Natural killer cell treated with Interleukin-12 subunit alpha and Interleukin-12 subunit beta and Interleukin-15 and Interleukin-18, amount 100 ng/mL, for 72 hours (primary cell): ENCODE measurements at regions not wholly inside any gene's neighbourhood (a gene's known extent, or its start where the extent isn't known, plus 50 kb on each side); places are given as distances from the start of the nearest gene placed in this dataset.
"Not testable (repeated sequence)": the region's sequence is repeated elsewhere in the genome, so short reads cannot be mapped to it uniquely, and the experiment has no call there.

Source experiments
- ATAC-seq, 2 donors: fragments of 150-1000 bp; cut with Tn5 transposase in 1 of 2; sonication (Bioruptor Pico), chemical (Tn5 transposase) in 1 of 2; 2 replicates each; pipeline ENCODE4 v1.10.0; 2021
- DNase-seq: peaks from one replicate; pipeline ENCODE4 v3.0.0; 2022; ENCODE audit warnings: low spot score
- H3K27ac Mint-ChIP-seq, 2 donors: 1 replicate in 1 of 2; 2 replicates in 1 of 2; pipeline ENCODE4 v1.8.0; 2022; ENCODE audit warnings: mixed read lengths in 2 of 2, mild to moderate bottlenecking in 1 of 2, moderate library complexity in 1 of 2
- H3K27me3 Mint-ChIP-seq, 2 donors: 1 replicate in 1 of 2; 2 replicates in 1 of 2; pipeline ENCODE4 v1.8.0; 2022; ENCODE audit warnings: mixed read lengths in 2 of 2
- H3K36me3 Mint-ChIP-seq: one replicate; pipeline ENCODE4 v1.8.0; 2022; ENCODE audit warnings: mixed read lengths
- H3K4me1 Mint-ChIP-seq, 2 donors: 1 replicate in 1 of 2; 2 replicates in 1 of 2; pipeline ENCODE4 v1.8.0; 2022; ENCODE audit warnings: low read depth in 2 of 2, mixed read lengths in 2 of 2, mild to moderate bottlenecking in 1 of 2
- H3K4me3 Mint-ChIP-seq: one replicate; pipeline ENCODE4 v1.8.0; 2022; ENCODE audit warnings: mixed read lengths
- H3K9me3 Mint-ChIP-seq: 2 replicates; pipeline ENCODE4 v1.8.0; 2022; ENCODE audit warnings: mixed read lengths

DNA sequence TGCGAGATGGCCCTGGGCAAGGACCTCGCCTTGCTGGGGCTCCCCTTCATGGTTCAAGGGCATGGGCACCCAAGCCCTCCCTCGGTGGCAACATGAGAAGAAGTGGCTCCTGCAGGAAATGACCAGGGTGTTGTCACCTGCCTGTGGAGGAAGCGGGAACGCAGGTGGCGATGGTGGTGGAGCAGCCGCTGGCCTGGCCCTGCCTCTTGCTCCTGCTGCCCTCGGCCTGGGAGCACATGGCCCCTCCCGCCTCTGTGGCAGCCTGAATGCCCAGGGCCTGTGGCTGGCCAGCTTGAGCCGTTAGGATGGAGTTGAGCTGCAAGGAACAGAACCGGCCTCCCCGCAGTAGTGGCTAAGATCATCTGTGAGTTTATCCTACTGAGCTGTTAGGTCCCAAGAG is 204.0 kb downstream of the CCT8L2 start:
- not testable (repeated sequence) for H3K4me3 Mint-ChIP-seq, DNase-seq, H3K4me1 Mint-ChIP-seq, H3K36me3 Mint-ChIP-seq, H3K27me3 Mint-ChIP-seq, H3K27ac Mint-ChIP-seq, ATAC-seq, H3K9me3 Mint-ChIP-seq

DNA sequence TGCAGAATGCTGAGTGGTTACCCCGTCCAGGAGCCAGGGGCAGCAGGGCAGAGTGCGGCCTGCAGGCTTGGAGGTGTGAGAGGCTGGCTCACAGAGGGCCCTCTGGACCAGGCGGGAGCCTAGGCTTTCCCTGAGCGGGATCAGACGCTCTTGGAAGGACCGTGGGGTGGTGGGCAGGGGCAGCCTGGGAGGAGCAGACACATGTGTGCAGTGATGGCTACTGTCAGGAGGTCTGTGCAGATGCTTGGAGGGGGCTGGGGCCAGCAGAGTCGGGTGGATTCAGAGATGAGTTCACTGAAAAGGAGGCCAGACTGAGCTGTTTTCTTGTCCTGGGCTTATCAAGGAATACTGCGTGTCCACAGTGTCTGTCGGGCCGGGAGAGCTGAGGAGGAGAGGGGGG is 204.5 kb downstream of the CCT8L2 start:
- DNase-seq, H3K36me3 Mint-ChIP-seq, ATAC-seq, H3K4me1 Mint-ChIP-seq, H3K9me3 Mint-ChIP-seq, H3K27me3 Mint-ChIP-seq, H3K27ac Mint-ChIP-seq, H3K4me3 Mint-ChIP-seq: not testable (repeated sequence)

DNA sequence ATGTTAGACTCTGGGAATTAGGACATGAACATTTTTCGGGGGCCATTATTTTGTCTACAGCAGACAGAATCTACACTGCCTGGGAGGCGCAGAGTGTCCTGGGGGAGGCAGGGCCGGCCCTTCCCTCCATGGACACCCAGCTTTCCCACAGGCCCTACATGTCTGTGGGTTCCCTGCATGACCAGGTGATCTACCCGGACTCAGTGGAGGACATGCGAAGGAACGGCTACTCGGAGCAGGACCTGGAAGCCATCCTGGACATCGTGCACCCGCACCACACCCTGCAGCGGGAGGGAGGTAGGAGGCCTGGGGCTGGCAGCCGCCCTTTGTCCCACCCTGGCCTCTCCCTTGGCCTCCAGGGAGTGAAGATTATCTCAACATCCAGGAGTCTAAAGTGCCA is 205.1 kb downstream of the CCT8L2 start:
- not testable (repeated sequence) for H3K9me3 Mint-ChIP-seq, H3K4me3 Mint-ChIP-seq, ATAC-seq, H3K27me3 Mint-ChIP-seq, H3K4me1 Mint-ChIP-seq, H3K36me3 Mint-ChIP-seq, H3K27ac Mint-ChIP-seq, DNase-seq

DNA sequence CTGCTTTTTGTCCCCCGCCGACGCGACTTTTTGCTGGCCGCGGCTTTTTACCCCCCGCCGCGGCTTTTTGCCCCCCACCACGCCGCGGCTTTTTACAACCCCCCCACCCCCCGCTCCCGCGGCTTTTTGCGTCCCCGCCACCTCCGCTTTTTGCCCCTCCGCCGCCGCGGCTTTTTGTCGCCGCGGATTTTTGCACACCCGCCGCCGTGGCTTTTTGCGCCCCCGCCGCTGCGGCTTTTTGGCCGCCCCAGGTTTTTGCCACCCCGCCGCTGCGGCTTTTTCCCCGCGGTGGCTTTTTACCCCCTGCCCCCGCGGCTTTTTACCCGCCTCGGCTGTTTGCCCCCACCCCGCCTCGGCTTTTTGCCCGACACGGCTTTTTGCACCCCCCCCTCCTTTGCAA is 205.5 kb downstream of the CCT8L2 start:
- Mint-ChIP-seq H3K27ac (no peak overlapping the region), H3K36me3 (no peaks in the 10 kb centered on the region), H3K9me3 (no peaks in the 10 kb centered on the region), H3K4me1 (no peaks in the 10 kb centered on the region), H3K27me3 (no peaks in the 10 kb centered on the region), H3K4me3 (no peak overlapping the region)
- DNase-seq (no peak), ATAC-seq (no peak)

DNA sequence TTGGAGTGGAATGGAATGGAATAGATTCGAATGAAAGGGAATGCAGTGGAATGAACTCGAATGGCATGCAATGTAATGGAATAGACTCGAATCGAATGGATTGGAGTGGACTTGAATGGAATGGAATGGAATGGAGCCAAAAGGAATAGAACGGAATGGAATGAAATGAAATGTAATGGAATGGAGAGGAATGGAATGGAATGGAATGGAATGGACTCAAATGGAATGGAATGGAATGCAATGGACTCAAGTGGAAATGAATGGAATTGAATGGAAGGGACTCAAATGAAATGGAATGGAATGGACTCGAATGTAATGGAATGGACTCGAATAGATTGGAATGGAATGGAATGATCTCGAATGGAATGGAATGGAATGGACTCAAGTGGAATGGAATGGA is 231.3 kb downstream of the CCT8L2 start:
- H3K4me3 Mint-ChIP-seq, DNase-seq, ATAC-seq, H3K27me3 Mint-ChIP-seq, H3K4me1 Mint-ChIP-seq, H3K27ac Mint-ChIP-seq, H3K9me3 Mint-ChIP-seq, H3K36me3 Mint-ChIP-seq: not testable (repeated sequence)

DNA sequence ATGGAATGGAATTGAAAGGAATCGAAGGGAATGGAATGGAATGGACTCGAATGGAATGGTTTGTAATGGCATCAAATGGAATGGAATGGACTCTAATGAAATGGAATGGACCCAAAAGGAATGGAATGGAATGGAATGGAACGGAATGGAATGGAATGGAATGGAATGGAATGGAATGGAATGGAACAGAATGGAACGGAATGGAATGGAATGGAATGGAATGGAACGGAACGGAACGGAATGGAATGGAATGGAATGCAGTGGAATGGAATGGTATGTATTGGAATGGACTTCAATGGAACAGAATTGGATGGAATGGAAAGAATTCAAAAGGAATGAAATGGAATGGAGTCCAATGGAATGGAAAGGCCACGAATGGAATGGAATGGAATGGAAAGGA is 240.0 kb downstream of the CCT8L2 start:
- not testable (repeated sequence) for H3K4me3 Mint-ChIP-seq, H3K36me3 Mint-ChIP-seq, H3K27me3 Mint-ChIP-seq, H3K27ac Mint-ChIP-seq, DNase-seq, H3K4me1 Mint-ChIP-seq
- H3K9me3 Mint-ChIP-seq = peaks cover 11% of the 10 kb centered on the region
- peak; percentile 69 to 71 for ATAC-seq

DNA sequence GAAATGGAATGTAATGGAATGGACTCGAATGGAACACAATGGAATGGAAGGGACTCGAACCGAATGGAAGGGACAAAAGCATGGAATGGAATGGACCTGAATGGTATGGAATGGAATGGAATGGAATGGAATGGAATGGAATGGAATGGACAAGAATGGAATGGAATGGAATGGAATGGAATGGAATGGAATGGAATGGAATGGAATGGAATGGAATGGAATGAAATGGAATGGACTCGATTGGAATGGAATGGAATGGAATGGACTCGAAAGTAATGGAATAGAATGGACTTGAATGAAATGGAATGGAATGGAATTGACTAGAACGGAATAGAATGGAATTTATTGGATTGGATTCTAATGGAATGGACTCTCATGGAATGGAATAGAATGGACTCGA is 245.5 kb downstream of the CCT8L2 start:
- H3K36me3 Mint-ChIP-seq, H3K4me1 Mint-ChIP-seq, H3K9me3 Mint-ChIP-seq, H3K4me3 Mint-ChIP-seq, H3K27ac Mint-ChIP-seq, ATAC-seq, DNase-seq, H3K27me3 Mint-ChIP-seq: not testable (repeated sequence)

DNA sequence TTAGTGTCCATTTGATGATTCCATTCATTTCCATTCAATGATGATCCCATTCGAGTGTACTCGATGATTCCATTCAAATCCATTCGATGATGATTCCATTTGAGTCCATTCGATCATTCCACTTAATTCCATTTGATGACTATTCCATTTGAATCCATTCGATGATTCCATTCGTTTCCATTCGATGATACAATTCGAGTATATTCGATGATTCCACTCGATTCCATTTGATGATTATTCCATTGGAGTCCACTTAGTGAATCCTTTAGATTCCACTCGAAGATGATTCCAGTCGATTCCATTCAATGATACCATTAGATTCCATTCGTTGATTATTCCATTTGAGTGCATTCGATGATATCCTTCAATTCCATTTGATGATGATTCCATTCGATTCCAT is 277.0 kb downstream of the CCT8L2 start:
- H3K36me3 Mint-ChIP-seq, H3K9me3 Mint-ChIP-seq, H3K27ac Mint-ChIP-seq, H3K4me3 Mint-ChIP-seq, H3K4me1 Mint-ChIP-seq, DNase-seq, H3K27me3 Mint-ChIP-seq, ATAC-seq: not testable (repeated sequence)
